ENCODE measurements at regions not wholly inside any gene's neighbourhood (a gene's known extent, or its start where the extent isn't known, plus 50 kb on each side); places are given as distances from the start of the nearest gene placed in this dataset.

GRCh38 chr14:62082779-62083178 is 320.6 kb downstream of the SNAPC1 start:
- Histone ChIP-seq H3K36me3 (ENCODE audit: control insufficient read depth, insufficient read depth, low read length) (no peaks in the 10 kb centered on the region), H3K4me3 (replicated peaks; ENCODE audit: low read depth, low read length) (no peak overlapping the region), H3K27me3 (replicated peaks; ENCODE audit: control insufficient read depth, insufficient read depth, low read length) (no peaks in the 10 kb centered on the region)
- no peak for TF ChIP-seq CTCF (IDR thresholded peaks at IDR 0.05; ENCODE audit: insufficient read depth, low read length, poor library complexity, severe bottlenecking)
- no peak for DNase-seq (ENCODE audit: extremely low read depth, insufficient read length)

GRCh38 chr14:62084020-62084419 is 321.8 kb downstream of the SNAPC1 start:
- Histone ChIP-seq H3K4me3 (replicated peaks; ENCODE audit: low read depth, low read length) (no peak overlapping the region), H3K27me3 (replicated peaks; ENCODE audit: control insufficient read depth, insufficient read depth, low read length) (no peaks in the 10 kb centered on the region), H3K36me3 (ENCODE audit: control insufficient read depth, insufficient read depth, low read length) (no peaks in the 10 kb centered on the region)
- no peak for TF ChIP-seq CTCF (IDR thresholded peaks at IDR 0.05; ENCODE audit: insufficient read depth, low read length, poor library complexity, severe bottlenecking)
- no peak for DNase-seq (ENCODE audit: extremely low read depth, insufficient read length)

- no peak for DNase-seq (ENCODE audit: extremely low read depth, insufficient read length)
- Histone ChIP-seq H3K4me3 (replicated peaks; ENCODE audit: low read depth, low read length) (no peak overlapping the region), H3K36me3 (ENCODE audit: control insufficient read depth, insufficient read depth, low read length) (no peaks in the 10 kb centered on the region), H3K27me3 (replicated peaks; ENCODE audit: control insufficient read depth, insufficient read depth, low read length) (no peaks in the 10 kb centered on the region)
- TF ChIP-seq CTCF (IDR thresholded peaks at IDR 0.05; ENCODE audit: insufficient read depth, low read length, poor library complexity, severe bottlenecking), result no peak
These were observed 325.0 kb downstream of the SNAPC1 start for GRCh38 chr14:62087191-62087590.

GRCh38 chr14:62093736-62094135 is 331.5 kb downstream of the SNAPC1 start:
- H3K27me3 ChIP-seq (replicated peaks; ENCODE audit: control insufficient read depth, insufficient read depth, low read length), result no peaks in the 10 kb centered on the region
- DNase-seq (ENCODE audit: extremely low read depth, insufficient read length), result no peak
- H3K4me3 ChIP-seq (replicated peaks; ENCODE audit: low read depth, low read length), result no peak overlapping the region
- no peaks in the 10 kb centered on the region for H3K36me3 ChIP-seq (ENCODE audit: control insufficient read depth, insufficient read depth, low read length)
- no peak for TF ChIP-seq CTCF (IDR thresholded peaks at IDR 0.05; ENCODE audit: insufficient read depth, low read length, poor library complexity, severe bottlenecking)

- TF ChIP-seq CTCF (IDR thresholded peaks at IDR 0.05; ENCODE audit: insufficient read depth, low read length, poor library complexity, severe bottlenecking), result no peak
- H3K27me3 ChIP-seq (replicated peaks; ENCODE audit: control insufficient read depth, insufficient read depth, low read length), result peaks cover 3% of the 10 kb centered on the region
- no peak for DNase-seq (ENCODE audit: extremely low read depth, insufficient read length)
- H3K4me3 ChIP-seq (replicated peaks; ENCODE audit: low read depth, low read length), result no peak overlapping the region
- H3K36me3 ChIP-seq (ENCODE audit: control insufficient read depth, insufficient read depth, low read length), result no peaks in the 10 kb centered on the region
These were observed 334.9 kb downstream of the SNAPC1 start for GRCh38 chr14:62097072-62097471.

- no peak for DNase-seq (ENCODE audit: extremely low read depth, insufficient read length)
- no peak for TF ChIP-seq CTCF (IDR thresholded peaks at IDR 0.05; ENCODE audit: insufficient read depth, low read length, poor library complexity, severe bottlenecking)
- H3K27me3 ChIP-seq (replicated peaks; ENCODE audit: control insufficient read depth, insufficient read depth, low read length), result peaks cover 3% of the 10 kb centered on the region
- no peak overlapping the region for H3K4me3 ChIP-seq (replicated peaks; ENCODE audit: low read depth, low read length)
- no peaks in the 10 kb centered on the region for H3K36me3 ChIP-seq (ENCODE audit: control insufficient read depth, insufficient read depth, low read length)
These were observed 335.6 kb downstream of the SNAPC1 start for GRCh38 chr14:62097824-62098223.

Measured in GM06990 (cell line).